Lower leg skin (tissue), 4 donors: ENCODE measurements at regions not wholly inside any gene's neighbourhood (a gene's known extent, or its start where the extent isn't known, plus 50 kb on each side); places are given as distances from the start of the nearest gene placed in this dataset.

ENCODE experiments used
- DNase-seq, 2 donors: peaks; one replicate each; pipeline ENCODE4 v3.0.0-alpha.2; 2019; ENCODE audit warnings: low spot score in 2 of 2
- H3K4me3 ChIP-seq: fragments of 200-600 bp; sonication (generic); 2 replicates; pipeline ENCODE4 v1.5.1; 2017; ENCODE audit warnings: mild to moderate bottlenecking, low read depth; ENCODE audit not compliant: poor library complexity, severe bottlenecking
- CTCF ChIP-seq, 3 donors: fragments of 450-650 bp; IDR thresholded peaks; one replicate each; pipeline ENCODE4 v1.5.1; 2016; ENCODE audit warnings: antibody characterized with exemption in 3 of 3, mild to moderate bottlenecking in 3 of 3, moderate library complexity in 2 of 3
- POLR2A ChIP-seq, 2 donors: fragments of 450-650 bp; IDR thresholded peaks; one replicate each; pipeline ENCODE4 v1.6.1; 2016 to 2017; ENCODE audit warnings: antibody characterized with exemption in 2 of 2, mild to moderate bottlenecking in 1 of 2, moderate library complexity in 1 of 2
- WGBS, 2 donors: methylation state at CpG; one replicate each; pipeline ENCODE4 v1.1.5; 2018; 5-methylcytosine and 5-hydroxymethylcytosine counted together
- intact Hi-C: fragments of 100-400 bp; cut with DNase I; formaldehyde crosslinking; loops from one replicate; pipeline ENCODE4 v1.15.0; 2023; ENCODE audit warnings: low total_unique reads

- no peak overlapping the region for H3K4me3 ChIP-seq
- WGBS, 2 donors: 60 to 62% methylated on average over 5 of the region's 5 CpGs
- DNase-seq: no peak
- TF ChIP-seq CTCF (IDR thresholded peaks at IDR 0.05): no peak
- TF ChIP-seq POLR2A (IDR thresholded peaks at IDR 0.05): no peak
- intact Hi-C loops: no loop called here
Measured at GRCh38 chr7:121793716-121794115, 79.2 kb upstream of the PTPRZ1 start.

- H3K4me3 ChIP-seq: no peak overlapping the region
- 46 to 55% methylated on average over 3 of the region's 3 CpGs for WGBS, 2 donors
- intact Hi-C loops: no loop called here
- TF ChIP-seq CTCF (IDR thresholded peaks at IDR 0.05) (no peak), POLR2A (IDR thresholded peaks at IDR 0.05) (no peak)
- DNase-seq: no peak
Measured at GRCh38 chr7:121777672-121778071, 95.3 kb upstream of the PTPRZ1 start.

- DNase-seq: no peak
- no peak for TF ChIP-seq POLR2A (IDR thresholded peaks at IDR 0.05)
- no peak for TF ChIP-seq CTCF (IDR thresholded peaks at IDR 0.05)
- intact Hi-C loops: no loop called here
- H3K4me3 ChIP-seq: no peak overlapping the region
- 60 to 61% methylated on average over 3 of the region's 3 CpGs for WGBS, 2 donors
Measured at GRCh38 chr7:121774563-121774962, 98.4 kb upstream of the PTPRZ1 start.

- 87 to 88% methylated on average over 1 of the region's 1 CpG for WGBS, 2 donors
- no peak for DNase-seq
- no peak for TF ChIP-seq CTCF (IDR thresholded peaks at IDR 0.05)
- TF ChIP-seq POLR2A (IDR thresholded peaks at IDR 0.05): no peak
- no peak overlapping the region for H3K4me3 ChIP-seq
- intact Hi-C loops: no loop called here
Measured at GRCh38 chr7:121766676-121767075, 106.3 kb upstream of the PTPRZ1 start.

GRCh38 chr7:121761399-121761798, 111.6 kb upstream of the PTPRZ1 start:
- TF ChIP-seq CTCF (IDR thresholded peaks at IDR 0.05) (no peak), POLR2A (IDR thresholded peaks at IDR 0.05) (no peak)
- intact Hi-C loops: no loop called here
- no peak for DNase-seq
- H3K4me3 ChIP-seq: no peak overlapping the region
- WGBS, 2 donors: 76 to 84% methylated on average over 1 of the region's 1 CpG

GRCh38 chr7:121755818-121756552, 117.0 kb upstream of the PTPRZ1 start:
- 46 to 58% methylated on average over 6 of the region's 6 CpGs for WGBS, 2 donors
- no peak overlapping the region for H3K4me3 ChIP-seq
- no peak for DNase-seq
- no peak for TF ChIP-seq POLR2A (IDR thresholded peaks at IDR 0.05)
- intact Hi-C loops: no loop called here
